ENCODE measurements at regions not wholly inside any gene's neighbourhood (a gene's known extent, or its start where the extent isn't known, plus 50 kb on each side); places are given as distances from the start of the nearest gene placed in this dataset.

DNA sequence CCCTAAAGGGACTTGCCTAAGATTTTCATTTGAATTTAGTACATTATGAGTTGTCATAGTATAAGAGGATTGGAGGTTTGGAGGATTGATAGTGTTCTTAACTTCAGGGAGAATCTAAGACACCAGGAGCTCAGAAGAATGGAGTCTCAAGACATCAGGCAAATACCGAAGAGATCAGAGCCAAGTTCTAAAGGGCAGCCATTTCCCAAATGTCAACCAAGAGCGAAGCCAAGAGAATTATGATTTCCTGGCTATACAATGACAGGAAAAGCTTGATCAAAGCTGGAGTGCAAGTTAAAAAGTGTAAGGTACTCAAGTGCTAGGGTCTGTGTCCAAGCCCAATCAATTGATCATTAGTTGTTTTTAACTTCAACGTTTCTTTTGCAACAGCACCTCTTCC, 283.0 kb upstream of the FN1 start:
- TF ChIP-seq, protein P1, sequence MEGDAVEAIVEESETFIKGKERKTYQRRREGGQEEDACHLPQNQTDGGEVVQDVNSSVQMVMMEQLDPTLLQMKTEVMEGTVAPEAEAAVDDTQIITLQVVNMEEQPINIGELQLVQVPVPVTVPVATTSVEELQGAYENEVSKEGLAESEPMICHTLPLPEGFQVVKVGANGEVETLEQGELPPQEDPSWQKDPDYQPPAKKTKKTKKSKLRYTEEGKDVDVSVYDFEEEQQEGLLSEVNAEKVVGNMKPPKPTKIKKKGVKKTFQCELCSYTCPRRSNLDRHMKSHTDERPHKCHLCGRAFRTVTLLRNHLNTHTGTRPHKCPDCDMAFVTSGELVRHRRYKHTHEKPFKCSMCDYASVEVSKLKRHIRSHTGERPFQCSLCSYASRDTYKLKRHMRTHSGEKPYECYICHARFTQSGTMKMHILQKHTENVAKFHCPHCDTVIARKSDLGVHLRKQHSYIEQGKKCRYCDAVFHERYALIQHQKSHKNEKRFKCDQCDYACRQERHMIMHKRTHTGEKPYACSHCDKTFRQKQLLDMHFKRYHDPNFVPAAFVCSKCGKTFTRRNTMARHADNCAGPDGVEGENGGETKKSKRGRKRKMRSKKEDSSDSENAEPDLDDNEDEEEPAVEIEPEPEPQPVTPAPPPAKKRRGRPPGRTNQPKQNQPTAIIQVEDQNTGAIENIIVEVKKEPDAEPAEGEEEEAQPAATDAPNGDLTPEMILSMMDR (IDR thresholded peaks at IDR 0.05), result no peak
- TF ChIP-seq RCOR1 (IDR thresholded peaks at IDR 0.05; ENCODE audit: low read length), result no peak
- TF ChIP-seq, protein P2, sequence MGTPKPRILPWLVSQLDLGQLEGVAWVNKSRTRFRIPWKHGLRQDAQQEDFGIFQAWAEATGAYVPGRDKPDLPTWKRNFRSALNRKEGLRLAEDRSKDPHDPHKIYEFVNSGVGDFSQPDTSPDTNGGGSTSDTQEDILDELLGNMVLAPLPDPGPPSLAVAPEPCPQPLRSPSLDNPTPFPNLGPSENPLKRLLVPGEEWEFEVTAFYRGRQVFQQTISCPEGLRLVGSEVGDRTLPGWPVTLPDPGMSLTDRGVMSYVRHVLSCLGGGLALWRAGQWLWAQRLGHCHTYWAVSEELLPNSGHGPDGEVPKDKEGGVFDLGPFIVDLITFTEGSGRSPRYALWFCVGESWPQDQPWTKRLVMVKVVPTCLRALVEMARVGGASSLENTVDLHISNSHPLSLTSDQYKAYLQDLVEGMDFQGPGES (IDR thresholded peaks at IDR 0.05; ENCODE audit: low read depth, low read length), result no peak
- TF ChIP-seq EP300 (IDR thresholded peaks at IDR 0.05; ENCODE audit: borderline replicate concordance in 1 of 2, low read depth in 1 of 2, low read length in 1 of 2), result no peak
- TF ChIP-seq RAD21 (IDR thresholded peaks at IDR 0.05; ENCODE audit: low read length), result no peak
- no peak for TF ChIP-seq TCF12 (IDR thresholded peaks at IDR 0.05)
- TF ChIP-seq, protein P3, sequence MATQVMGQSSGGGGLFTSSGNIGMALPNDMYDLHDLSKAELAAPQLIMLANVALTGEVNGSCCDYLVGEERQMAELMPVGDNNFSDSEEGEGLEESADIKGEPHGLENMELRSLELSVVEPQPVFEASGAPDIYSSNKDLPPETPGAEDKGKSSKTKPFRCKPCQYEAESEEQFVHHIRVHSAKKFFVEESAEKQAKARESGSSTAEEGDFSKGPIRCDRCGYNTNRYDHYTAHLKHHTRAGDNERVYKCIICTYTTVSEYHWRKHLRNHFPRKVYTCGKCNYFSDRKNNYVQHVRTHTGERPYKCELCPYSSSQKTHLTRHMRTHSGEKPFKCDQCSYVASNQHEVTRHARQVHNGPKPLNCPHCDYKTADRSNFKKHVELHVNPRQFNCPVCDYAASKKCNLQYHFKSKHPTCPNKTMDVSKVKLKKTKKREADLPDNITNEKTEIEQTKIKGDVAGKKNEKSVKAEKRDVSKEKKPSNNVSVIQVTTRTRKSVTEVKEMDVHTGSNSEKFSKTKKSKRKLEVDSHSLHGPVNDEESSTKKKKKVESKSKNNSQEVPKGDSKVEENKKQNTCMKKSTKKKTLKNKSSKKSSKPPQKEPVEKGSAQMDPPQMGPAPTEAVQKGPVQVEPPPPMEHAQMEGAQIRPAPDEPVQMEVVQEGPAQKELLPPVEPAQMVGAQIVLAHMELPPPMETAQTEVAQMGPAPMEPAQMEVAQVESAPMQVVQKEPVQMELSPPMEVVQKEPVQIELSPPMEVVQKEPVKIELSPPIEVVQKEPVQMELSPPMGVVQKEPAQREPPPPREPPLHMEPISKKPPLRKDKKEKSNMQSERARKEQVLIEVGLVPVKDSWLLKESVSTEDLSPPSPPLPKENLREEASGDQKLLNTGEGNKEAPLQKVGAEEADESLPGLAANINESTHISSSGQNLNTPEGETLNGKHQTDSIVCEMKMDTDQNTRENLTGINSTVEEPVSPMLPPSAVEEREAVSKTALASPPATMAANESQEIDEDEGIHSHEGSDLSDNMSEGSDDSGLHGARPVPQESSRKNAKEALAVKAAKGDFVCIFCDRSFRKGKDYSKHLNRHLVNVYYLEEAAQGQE (IDR thresholded peaks at IDR 0.05; ENCODE audit: low read depth, low read length), result no peak
- no peak for TF ChIP-seq EZH2phosphoT487 (IDR thresholded peaks at IDR 0.05; ENCODE audit: borderline replicate concordance, low read depth)

All from SK-N-SH (cell line).